ENCODE measurements at regions not wholly inside any gene's neighbourhood (a gene's known extent, or its start where the extent isn't known, plus 50 kb on each side); places are given as distances from the start of the nearest gene placed in this dataset.
"Not testable (repeated sequence)": the region's sequence is repeated elsewhere in the genome, so short reads cannot be mapped to it uniquely, and the experiment has no call there.

DNA sequence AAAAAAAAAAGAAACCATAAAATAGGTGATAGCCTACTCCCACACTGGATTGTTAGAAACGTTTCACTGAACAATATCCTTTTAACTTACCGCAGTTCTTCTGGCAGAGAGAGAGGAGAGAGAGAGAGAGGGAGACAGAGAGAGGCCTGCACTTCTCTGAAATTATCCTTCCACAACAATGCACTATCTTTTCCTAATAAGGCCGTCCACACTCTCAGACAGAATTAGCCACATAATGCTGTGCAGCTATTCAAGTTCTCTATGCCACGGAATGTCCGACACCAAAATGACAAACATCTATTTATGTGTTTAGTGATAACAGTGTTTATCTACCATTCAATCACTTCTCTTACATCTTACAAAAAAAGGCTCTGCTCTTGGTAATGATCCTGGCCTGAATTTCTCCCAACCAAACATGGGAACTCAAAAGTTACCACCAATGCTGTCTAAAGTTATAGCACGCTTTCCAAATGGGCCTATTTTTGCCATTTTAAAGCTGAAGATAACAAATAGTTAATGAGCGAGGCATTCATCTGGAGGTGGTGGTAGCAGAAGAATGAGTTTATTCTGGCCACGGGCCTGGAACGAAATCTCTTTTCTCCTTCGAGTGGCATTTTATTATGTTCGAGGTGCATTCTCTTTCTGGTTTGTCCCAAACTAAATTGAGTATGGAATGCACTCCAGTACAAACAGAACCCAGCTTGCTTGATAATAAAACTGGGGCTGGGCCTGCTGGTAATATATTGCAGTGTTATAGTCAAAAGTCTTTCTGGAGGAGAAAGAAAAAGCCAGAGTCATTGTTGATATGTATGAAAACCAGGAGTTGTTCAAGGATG is 160.2 kb upstream of the SVIL start:
- H3K9me3 ChIP-seq (ENCODE audit: low read depth, low read length) = no peaks in the 10 kb centered on the region
- no peaks in the 10 kb centered on the region for H3K27me3 ChIP-seq (ENCODE audit: insufficient read depth, low read length)
- H3K4me1 ChIP-seq (ENCODE audit: insufficient read depth, low read length) = no peaks in the 10 kb centered on the region
- H3K4me3 ChIP-seq (ENCODE audit: low read length) = no peak overlapping the region

DNA sequence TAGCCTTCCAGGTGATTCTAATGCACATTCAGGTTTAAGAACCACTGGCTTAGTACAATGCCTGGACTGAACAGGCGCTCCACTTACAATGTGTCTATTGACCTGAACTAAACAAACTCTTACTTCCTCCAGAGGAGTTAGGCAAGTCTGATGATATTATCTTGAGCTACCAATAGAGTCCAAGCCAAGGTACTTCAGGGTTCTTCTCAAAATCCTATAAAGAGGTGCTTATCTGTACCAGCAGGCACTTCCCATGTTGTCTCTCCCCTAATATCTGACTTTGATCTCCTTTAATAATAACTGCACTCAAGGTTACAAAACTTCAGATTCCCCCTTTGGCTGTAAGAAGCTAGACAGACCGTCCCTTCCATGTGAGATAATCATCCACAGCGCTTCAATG is 157.0 kb upstream of the SVIL start:
- no peaks in the 10 kb centered on the region for H3K27me3 ChIP-seq (ENCODE audit: insufficient read depth, low read length)
- H3K9me3 ChIP-seq (ENCODE audit: low read depth, low read length) = no peaks in the 10 kb centered on the region
- H3K4me1 ChIP-seq (ENCODE audit: insufficient read depth, low read length) = no peaks in the 10 kb centered on the region
- H3K4me3 ChIP-seq (ENCODE audit: low read length) = no peak overlapping the region

DNA sequence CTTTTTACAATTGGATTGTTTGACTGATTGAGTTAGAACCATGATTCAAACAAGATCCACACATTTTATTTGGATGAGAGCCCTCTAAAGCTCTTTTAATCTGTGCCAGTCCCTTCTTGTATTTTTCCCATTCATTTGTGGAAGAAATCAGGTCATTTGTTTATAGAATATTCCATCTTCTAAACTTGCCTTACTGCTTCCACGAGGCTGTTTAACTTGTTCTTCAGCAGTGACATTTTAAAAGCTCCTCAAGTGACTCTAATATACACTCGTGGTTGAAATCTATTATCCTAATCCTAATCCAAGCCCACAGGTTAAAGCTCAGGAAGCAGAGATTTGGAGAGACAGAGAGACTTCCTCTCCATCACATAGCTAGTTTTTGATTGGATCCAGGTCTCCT is 155.4 kb upstream of the SVIL start:
- no peaks in the 10 kb centered on the region for H3K27me3 ChIP-seq (ENCODE audit: insufficient read depth, low read length)
- H3K9me3 ChIP-seq (ENCODE audit: low read depth, low read length) = no peaks in the 10 kb centered on the region
- H3K4me3 ChIP-seq (ENCODE audit: low read length) = no peak overlapping the region
- no peaks in the 10 kb centered on the region for H3K4me1 ChIP-seq (ENCODE audit: insufficient read depth, low read length)

DNA sequence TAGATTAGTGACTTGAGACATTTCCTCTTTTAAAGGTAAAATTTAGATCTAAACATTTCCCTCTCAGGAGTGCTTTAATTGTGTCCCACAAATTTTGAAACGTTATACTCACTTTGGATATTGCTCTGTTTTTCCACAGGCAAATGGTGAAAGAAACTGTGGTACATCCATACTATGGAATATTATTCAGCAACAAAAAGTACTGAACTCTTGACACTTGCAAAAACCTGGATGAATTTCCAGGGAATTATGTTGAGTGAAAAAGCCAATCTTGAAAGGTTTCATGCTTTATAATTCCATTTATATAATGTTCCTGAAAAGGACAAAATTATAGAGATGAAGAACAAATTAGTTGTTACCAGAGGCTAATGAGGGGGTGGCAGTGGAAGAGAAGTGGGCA is 153.3 kb upstream of the SVIL start:
- no peaks in the 10 kb centered on the region for H3K9me3 ChIP-seq (ENCODE audit: low read depth, low read length)
- no peaks in the 10 kb centered on the region for H3K27me3 ChIP-seq (ENCODE audit: insufficient read depth, low read length)
- no peaks in the 10 kb centered on the region for H3K4me1 ChIP-seq (ENCODE audit: insufficient read depth, low read length)
- no peak overlapping the region for H3K4me3 ChIP-seq (ENCODE audit: low read length)

DNA sequence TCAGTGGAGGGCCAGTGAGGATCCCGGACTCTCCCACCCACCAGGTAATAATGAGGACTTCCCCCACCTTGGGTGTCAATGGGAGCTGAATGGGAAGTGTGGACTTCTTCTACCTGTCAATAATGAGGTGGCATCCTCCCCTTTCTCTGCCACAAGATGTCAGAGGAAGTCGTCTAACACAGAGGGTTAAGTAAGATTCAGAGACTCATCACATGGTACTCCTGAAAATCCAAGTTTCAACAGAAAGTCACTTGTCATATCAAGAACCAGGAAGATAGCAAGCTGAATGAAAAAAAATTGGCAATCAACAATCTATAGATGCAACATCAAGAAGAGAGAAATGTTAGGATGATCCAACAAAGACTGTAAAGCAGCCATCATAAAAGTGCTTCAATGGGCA is 150.9 kb upstream of the SVIL start:
- Histone ChIP-seq H3K27me3 (ENCODE audit: insufficient read depth, low read length) (no peaks in the 10 kb centered on the region), H3K4me1 (ENCODE audit: insufficient read depth, low read length) (no peaks in the 10 kb centered on the region), H3K9me3 (ENCODE audit: low read depth, low read length) (no peaks in the 10 kb centered on the region), H3K4me3 (ENCODE audit: low read length) (no peak overlapping the region)

DNA sequence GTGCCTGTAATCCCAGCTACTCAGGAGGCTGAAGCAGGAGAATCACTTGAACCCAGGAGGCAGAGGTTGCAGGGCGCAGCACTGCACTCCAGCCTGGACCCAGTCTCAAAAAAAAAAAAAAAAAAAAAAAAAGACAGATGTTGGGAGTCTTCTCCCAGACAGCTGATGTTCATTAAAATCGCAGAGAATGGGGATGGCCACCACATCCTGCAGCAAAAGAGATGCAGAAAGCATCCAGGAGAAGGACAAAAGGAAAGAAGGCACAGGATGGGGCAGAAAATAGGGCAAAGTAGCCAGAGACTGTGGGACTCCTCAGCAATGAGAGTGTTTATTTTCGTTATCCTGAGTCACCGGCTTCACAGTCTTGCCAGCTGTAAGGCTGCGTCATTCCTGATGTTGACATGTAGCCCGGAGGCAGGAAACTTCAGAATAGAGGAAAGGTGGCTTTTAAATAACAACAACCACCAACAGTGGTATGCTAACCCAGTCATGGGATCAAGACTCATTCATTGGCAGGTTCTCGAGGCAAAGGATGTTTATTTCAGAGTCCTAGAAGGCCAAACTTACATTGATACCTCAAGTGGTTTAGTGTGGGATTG is 149.5 kb upstream of the SVIL start:
- Histone ChIP-seq H3K4me3 (ENCODE audit: low read length) (no peak overlapping the region), H3K9me3 (ENCODE audit: low read depth, low read length) (no peaks in the 10 kb centered on the region), H3K27me3 (ENCODE audit: insufficient read depth, low read length) (no peaks in the 10 kb centered on the region), H3K4me1 (ENCODE audit: insufficient read depth, low read length) (no peaks in the 10 kb centered on the region)

DNA sequence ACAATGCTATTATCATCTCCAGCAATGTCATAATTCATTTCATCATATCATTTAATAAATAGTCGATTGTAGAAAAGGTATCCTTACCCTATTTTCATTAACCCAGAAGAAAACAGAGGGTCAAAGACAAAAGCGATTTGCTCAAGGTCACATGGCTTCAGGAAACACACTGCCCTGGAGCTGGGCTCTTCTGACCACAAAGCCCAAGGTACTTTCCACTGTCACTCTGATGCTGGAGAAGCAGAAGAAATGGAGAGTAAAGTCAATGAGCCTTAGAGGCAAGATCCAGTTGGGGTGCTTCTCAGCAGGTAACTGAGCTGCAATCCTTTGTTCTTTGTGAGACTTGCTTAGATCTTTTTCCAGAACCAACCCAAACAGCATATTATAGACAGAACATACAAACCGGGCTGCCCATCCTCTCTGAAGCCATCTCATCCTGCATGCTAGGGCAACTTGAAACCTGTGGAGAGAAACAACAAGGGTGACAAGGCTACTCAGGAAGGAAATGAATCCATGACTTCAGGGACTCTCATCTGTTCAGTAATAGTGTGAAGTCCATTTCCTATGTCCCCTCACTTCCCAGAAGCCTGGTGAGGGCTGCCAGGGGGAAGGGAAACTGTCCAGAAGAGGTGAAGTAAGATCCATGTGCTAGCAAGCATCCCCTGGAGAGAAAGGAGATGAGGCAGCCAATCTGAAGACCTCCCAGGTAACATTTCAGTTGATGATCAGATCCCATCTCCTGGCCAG is 148.6 kb upstream of the SVIL start:
- Histone ChIP-seq H3K4me3 (ENCODE audit: low read length) (no peak overlapping the region), H3K27me3 (ENCODE audit: insufficient read depth, low read length) (no peaks in the 10 kb centered on the region), H3K4me1 (ENCODE audit: insufficient read depth, low read length) (no peaks in the 10 kb centered on the region), H3K9me3 (ENCODE audit: low read depth, low read length) (no peaks in the 10 kb centered on the region)

DNA sequence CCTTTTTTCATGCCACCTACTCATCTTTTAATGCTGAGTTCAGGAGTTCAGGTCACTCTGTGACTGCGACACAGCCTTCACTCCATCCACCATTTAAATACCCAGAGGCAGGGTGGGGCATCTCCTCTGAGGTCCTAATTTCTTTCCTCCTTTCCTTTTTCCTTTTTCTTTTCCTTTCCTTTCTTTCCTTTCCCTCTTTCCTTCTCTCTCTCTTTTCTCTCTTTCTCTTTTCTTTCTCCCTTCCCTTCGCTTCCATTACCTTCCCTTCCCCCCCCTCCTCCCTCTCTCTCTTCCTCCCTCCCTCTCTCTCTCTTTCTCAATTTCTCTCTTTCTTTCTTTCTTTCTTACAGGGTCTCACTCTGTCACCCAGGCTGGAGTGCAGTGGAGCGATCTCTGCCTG is 145.9 kb upstream of the SVIL start:
- no peak overlapping the region for H3K4me3 ChIP-seq (ENCODE audit: low read length)
- no peaks in the 10 kb centered on the region for H3K9me3 ChIP-seq (ENCODE audit: low read depth, low read length)
- H3K27me3 ChIP-seq (ENCODE audit: insufficient read depth, low read length) = no peaks in the 10 kb centered on the region
- H3K4me1 ChIP-seq (ENCODE audit: insufficient read depth, low read length) = no peaks in the 10 kb centered on the region

DNA sequence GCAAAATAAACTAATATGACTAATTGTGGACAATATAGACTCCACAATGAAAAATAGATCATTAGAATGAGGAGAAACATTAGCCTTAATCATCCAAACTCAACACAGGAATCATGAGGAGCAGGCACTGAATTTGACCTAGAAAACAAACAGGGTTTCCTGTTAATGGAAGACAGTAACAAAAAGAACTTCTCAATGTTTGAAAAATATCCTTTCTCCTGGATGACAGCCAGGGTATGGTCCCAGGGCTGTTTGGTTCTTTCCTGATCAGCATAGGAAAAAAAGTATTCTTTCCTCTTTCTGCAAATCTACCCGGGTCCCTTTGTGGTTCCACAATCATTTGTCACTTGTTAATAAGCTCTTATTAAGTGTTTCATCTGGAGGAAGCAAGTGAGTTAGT is 145.3 kb upstream of the SVIL start:
- H3K27me3 ChIP-seq (ENCODE audit: insufficient read depth, low read length) = no peaks in the 10 kb centered on the region

DNA sequence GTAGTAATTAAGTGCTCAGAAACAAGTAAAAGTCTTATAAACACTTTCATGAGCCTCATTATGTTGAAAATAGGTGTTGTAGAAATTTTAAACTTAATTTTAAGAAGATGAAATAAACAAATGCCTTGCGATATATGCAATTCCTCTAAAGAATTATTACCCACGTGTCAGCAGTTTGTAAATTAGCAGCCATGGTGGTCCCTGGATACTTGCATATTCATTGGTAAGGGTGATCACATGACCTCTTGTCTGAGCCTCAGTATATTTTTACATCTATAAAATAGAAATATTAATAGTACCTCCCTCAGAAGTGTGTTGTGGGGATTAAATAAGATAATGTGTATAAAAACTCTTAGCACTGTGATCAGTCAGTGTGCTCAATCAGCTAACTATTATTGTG is 141.5 kb upstream of the SVIL start:
- Histone ChIP-seq H3K4me1 (ENCODE audit: insufficient read depth, low read length) (peaks cover 11% of the 10 kb centered on the region), H3K9me3 (ENCODE audit: low read depth, low read length) (no peaks in the 10 kb centered on the region), H3K4me3 (ENCODE audit: low read length) (no peak overlapping the region), H3K27me3 (ENCODE audit: insufficient read depth, low read length) (no peaks in the 10 kb centered on the region)

More for the DNA sequence above, 145.3 kb upstream of the SVIL start:
- no peak overlapping the region for H3K4me3 ChIP-seq (ENCODE audit: low read length)
- no peaks in the 10 kb centered on the region for H3K9me3 ChIP-seq (ENCODE audit: low read depth, low read length)
- H3K4me1 ChIP-seq (ENCODE audit: insufficient read depth, low read length) = no peaks in the 10 kb centered on the region

DNA sequence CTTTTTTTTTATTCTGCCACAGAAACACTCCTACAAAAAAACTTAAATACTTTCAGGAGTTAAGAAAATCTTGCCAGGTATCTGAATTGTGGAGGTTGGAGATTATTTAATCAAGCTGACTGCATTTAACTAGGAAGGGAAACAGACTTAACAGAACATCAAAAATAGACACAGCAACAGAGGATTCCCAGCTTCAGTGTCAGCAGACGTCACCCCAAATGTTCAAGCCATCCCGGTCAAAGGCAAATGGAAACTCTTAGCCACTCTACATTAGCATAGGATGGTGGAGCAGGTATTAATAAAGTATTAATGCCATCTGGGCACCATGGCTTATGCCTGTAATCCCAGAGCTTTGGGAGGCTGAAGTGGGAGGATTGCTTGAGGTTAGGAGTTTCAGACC is 139.7 kb upstream of the SVIL start:
- Histone ChIP-seq H3K27me3 (ENCODE audit: insufficient read depth, low read length) (no peaks in the 10 kb centered on the region), H3K9me3 (ENCODE audit: low read depth, low read length) (no peaks in the 10 kb centered on the region), H3K4me3 (ENCODE audit: low read length) (no peak overlapping the region), H3K4me1 (ENCODE audit: insufficient read depth, low read length) (peaks cover 11% of the 10 kb centered on the region)

DNA sequence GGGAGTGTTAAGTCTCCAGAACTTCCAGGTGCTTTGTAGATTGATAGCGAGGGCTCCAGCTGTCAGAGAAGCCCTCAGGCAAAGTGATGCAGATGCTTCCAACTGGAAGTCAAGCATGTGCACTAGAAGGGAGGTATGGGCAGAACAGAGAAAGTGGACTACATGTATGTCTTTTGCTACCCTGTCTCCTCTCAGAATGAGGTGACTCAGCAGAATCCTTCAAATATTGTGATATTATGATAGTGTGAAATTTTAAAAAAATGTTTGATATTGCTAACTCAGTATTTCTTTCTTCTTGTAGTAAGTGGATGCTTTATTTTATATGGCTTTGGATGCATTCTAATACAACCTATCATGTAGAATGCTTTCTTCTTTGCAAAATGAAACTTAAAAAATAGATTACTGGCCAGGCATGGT is 138.9 kb upstream of the SVIL start:
- Histone ChIP-seq H3K4me1 (ENCODE audit: insufficient read depth, low read length) (peaks cover 11% of the 10 kb centered on the region), H3K4me3 (ENCODE audit: low read length) (no peak overlapping the region), H3K9me3 (ENCODE audit: low read depth, low read length) (no peaks in the 10 kb centered on the region), H3K27me3 (ENCODE audit: insufficient read depth, low read length) (no peaks in the 10 kb centered on the region)

DNA sequence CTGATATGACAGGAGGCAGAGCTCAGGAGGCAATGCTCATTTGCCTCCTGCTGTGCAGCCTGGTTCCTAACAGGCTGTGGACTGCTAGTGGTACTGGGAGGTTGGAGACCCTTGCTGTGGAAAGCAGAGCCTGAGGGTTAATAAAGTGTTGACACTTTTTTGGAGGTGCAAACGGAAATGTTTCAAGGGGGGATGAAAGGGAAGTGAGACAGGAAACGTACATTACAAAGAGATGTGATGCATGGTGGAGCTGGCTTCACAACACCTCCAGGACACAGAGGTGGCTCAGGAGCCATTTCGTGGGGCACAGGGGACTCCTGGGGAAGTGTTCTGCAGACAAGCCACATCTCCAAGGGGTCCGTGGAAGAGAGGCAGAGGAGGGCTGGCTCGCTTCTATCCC is 137.6 kb upstream of the SVIL start:
- no peaks in the 10 kb centered on the region for H3K27me3 ChIP-seq (ENCODE audit: insufficient read depth, low read length)
- H3K9me3 ChIP-seq (ENCODE audit: low read depth, low read length) = no peaks in the 10 kb centered on the region
- H3K4me3 ChIP-seq (ENCODE audit: low read length) = no peak overlapping the region
- peaks cover 11% of the 10 kb centered on the region for H3K4me1 ChIP-seq (ENCODE audit: insufficient read depth, low read length)

DNA sequence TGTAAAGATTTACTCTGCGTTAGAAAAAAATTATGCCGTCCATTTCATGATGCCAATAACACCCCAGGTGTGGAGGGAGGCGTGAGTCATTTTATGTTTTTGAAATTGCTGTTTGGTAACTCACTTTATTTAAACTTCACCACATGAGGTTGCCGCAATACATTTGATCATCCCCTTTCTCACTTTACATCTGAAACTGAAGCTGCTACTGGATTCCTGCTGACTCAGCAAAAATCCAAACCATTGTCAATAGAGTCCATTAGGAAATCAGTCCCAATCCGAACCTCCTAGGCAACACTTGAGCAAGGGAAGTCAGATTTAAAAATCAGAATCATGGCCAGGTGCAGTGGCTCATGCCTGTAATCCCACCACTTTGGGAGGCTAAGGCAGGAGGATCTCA is 136.6 kb upstream of the SVIL start:
- no peaks in the 10 kb centered on the region for H3K9me3 ChIP-seq (ENCODE audit: low read depth, low read length)
- no peaks in the 10 kb centered on the region for H3K27me3 ChIP-seq (ENCODE audit: insufficient read depth, low read length)
- H3K4me1 ChIP-seq (ENCODE audit: insufficient read depth, low read length) = peaks cover 11% of the 10 kb centered on the region
- no peak overlapping the region for H3K4me3 ChIP-seq (ENCODE audit: low read length)

DNA sequence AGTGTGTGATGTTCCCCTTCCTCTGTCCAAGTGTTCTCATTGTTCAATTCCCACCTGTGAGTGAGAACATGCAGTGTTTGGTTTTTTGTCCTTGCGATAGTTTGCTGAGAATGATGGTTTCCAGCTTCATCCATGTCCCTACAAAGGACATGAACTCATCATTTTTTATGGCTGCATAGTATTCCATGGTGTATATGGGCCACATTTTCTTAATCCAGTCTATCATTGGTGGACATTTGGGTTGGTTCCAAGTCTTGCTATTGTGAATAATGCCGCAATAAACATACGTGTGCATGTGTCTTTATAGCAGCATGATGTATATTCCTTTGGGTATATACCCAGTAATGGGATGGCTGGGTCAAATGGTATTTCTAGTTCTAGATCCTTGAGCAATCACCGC is 134.5 kb upstream of the SVIL start:
- not testable (repeated sequence) for H3K27me3 ChIP-seq (ENCODE audit: insufficient read depth, low read length); H3K9me3 ChIP-seq (ENCODE audit: low read depth, low read length); H3K4me3 ChIP-seq (ENCODE audit: low read length)
- H3K4me1 ChIP-seq (ENCODE audit: insufficient read depth, low read length) = peaks cover 11% of the 10 kb centered on the region
